HCT116 (cell line): ENCODE measurements at regions not wholly inside any gene's neighbourhood (a gene's known extent, or its start where the extent isn't known, plus 50 kb on each side); places are given as distances from the start of the nearest gene placed in this dataset.

Experiments
- ATAC-seq: fragments of 200-7000 bp; cut with Tn5 transposase; 2 replicates; pipeline ENCODE4 v1.9.1; 2020; ENCODE audit warnings: mild to moderate bottlenecking, moderate library complexity
- BruUV-seq: library from RNA; stranded (reverse); fragments of 400-500 nt; replicated peaks from 2 replicates; lab custom pipeline; 2021; lab: Mats Ljungman, UMichigan
- CTCF ChIA-PET: fragments of 300-600 bp; sonication (Branson Sonifier 250); formaldehyde crosslinking; loops from one replicate; lab custom pipeline; 2021; ENCODE audit warnings: antibody characterized with exemption; lab: Charles Lee
- POLR2A ChIA-PET: fragments of 300-600, 350-600 bp; sonication (Branson Sonifier 250); formaldehyde crosslinking; loops from one replicate; lab custom pipeline; 2021; ENCODE audit warnings: antibody characterized with exemption; lab: Charles Lee
- RAD21 ChIA-PET, 2 experiments: fragments of 300-600 bp; sonication (Branson Sonifier 250); formaldehyde crosslinking; loops; one replicate each; lab custom pipeline; 2023; ENCODE audit warnings: low total read pairs in 2 of 2; ENCODE audit not compliant: uncharacterized antibody in 2 of 2, unreplicated experiment in 2 of 2, low non-redundant PET in 1 of 2; lab: Charles Lee
- DNase-seq: peaks from one replicate; pipeline ENCODE4 v3.0.0-alpha.2; 2010; ENCODE audit warnings: low read depth, low spot score
- H2AFZ ChIP-seq: fragments of 200-600 bp; shearing (Covaris generic), sonication (generic); 2 replicates; pipeline ENCODE4 v1.6.1; 2017; ENCODE audit warnings: low read depth, mixed run types, mixed read lengths, antibody characterized with exemption, low read length; ENCODE audit not compliant: poor library complexity, severe bottlenecking
- H3K27ac ChIP-seq: 2 replicates; pipeline ENCODE4 v1.5.1; 2012; ENCODE audit warnings: low read depth, low read length
- H3K27me3 ChIP-seq: fragments of 200-600 bp; sonication (generic); 2 replicates; pipeline ENCODE4 v1.6.1; 2016; ENCODE audit warnings: mixed run types, low read length, mixed read lengths; ENCODE audit not compliant: insufficient read depth
- H3K36me3 ChIP-seq, 2 experiments: fragments of 200-500 bp in 1 of 2; fragments of 200-600 bp in 1 of 2; sonication (Bioruptor generic) in 1 of 2; sonication (generic) in 1 of 2; 2 replicates each; pipeline versions ENCODE4 v1.5.1 to v1.6.1; 2014 to 2016; ENCODE audit warnings: low read length in 2 of 2, inconsistent platforms in 1 of 2, mixed read lengths in 1 of 2, mixed run types in 1 of 2; ENCODE audit not compliant: insufficient read depth in 2 of 2, control insufficient read depth in 1 of 2
- H3K4me1 ChIP-seq, 2 experiments: fragments of 200-600 bp in 1 of 2; sonication (generic) in 1 of 2; 2 replicates each; pipeline versions ENCODE4 v1.5.1 to v1.6.1; 2012 to 2017; ENCODE audit warnings: low read length in 2 of 2, inconsistent platforms in 1 of 2, mild to moderate bottlenecking in 1 of 2, mixed read lengths in 1 of 2, mixed run types in 1 of 2, moderate library complexity in 1 of 2; ENCODE audit not compliant: insufficient read depth in 2 of 2, control insufficient read depth in 1 of 2
- H3K4me2 ChIP-seq: fragments of 200-600 bp; sonication (generic); 2 replicates; pipeline ENCODE4 v1.6.1; 2017; ENCODE audit warnings: mixed run types, low read length, mixed read lengths
- H3K4me3 ChIP-seq, 2 experiments: fragments of 200-600 bp in 1 of 2; sonication (generic) in 1 of 2; replicated peaks in 1 of 2; 2 replicates each; pipeline ENCODE4 v1.5.1; 2011 to 2016; ENCODE audit warnings: low read length in 2 of 2, control low read depth in 1 of 2, low read depth in 1 of 2, mild to moderate bottlenecking in 1 of 2, mixed read lengths in 1 of 2, mixed run types in 1 of 2
- H3K79me2 ChIP-seq: fragments of 200-600 bp; sonication (generic); 2 replicates; pipeline ENCODE4 v1.6.1; 2017; ENCODE audit warnings: mild to moderate bottlenecking, mixed run types, low read length, moderate library complexity, mixed read lengths; ENCODE audit not compliant: insufficient read depth
- H3K9ac ChIP-seq: fragments of 200-600 bp; sonication (generic); 2 replicates; pipeline ENCODE4 v1.6.1; 2016; ENCODE audit warnings: low read length, mixed read lengths
- H3K9me2 ChIP-seq: fragments of 200-600 bp; sonication (generic), shearing (Covaris generic); 2 replicates; pipeline ENCODE4 v1.6.1; 2017; ENCODE audit warnings: mixed run types, mild to moderate bottlenecking, moderate library complexity; ENCODE audit not compliant: insufficient read depth
- H3K9me3 ChIP-seq, 2 experiments: fragments of 200-500 bp in 1 of 2; fragments of 200-600 bp in 1 of 2; sonication (Bioruptor generic) in 1 of 2; sonication (generic) in 1 of 2; 2 replicates each; pipeline ENCODE4 v1.6.1; 2014 to 2017; ENCODE audit warnings: low read length in 2 of 2, mixed read lengths in 2 of 2, inconsistent platforms in 1 of 2, low read depth in 1 of 2, mild to moderate bottlenecking in 1 of 2, mixed run types in 1 of 2, moderate library complexity in 1 of 2; ENCODE audit not compliant: control insufficient read depth in 1 of 2, insufficient read depth in 1 of 2
- H4K20me1 ChIP-seq: fragments of 200-600 bp; sonication (generic), shearing (Covaris generic); 2 replicates; pipeline ENCODE4 v1.6.1; 2017; ENCODE audit warnings: mixed run types, mild to moderate bottlenecking, moderate library complexity; ENCODE audit not compliant: insufficient read depth
- CBX3 ChIP-seq: IDR thresholded peaks from 2 replicates; pipeline ENCODE4 v1.6.1; 2012; ENCODE audit warnings: low read depth
- CEBPB ChIP-seq: IDR thresholded peaks from 2 replicates; pipeline ENCODE4 v1.6.1; 2012; ENCODE audit warnings: low read depth
- EGR1 ChIP-seq: IDR thresholded peaks from 2 replicates; pipeline ENCODE4 v1.6.1; 2012; ENCODE audit warnings: low read depth
- ELF1 ChIP-seq: IDR thresholded peaks from 2 replicates; pipeline ENCODE4 v1.6.1; 2012; ENCODE audit warnings: low read depth, borderline replicate concordance
- EZH2 ChIP-seq: fragments of 200-600 bp; sonication (generic); IDR thresholded peaks from 2 replicates; pipeline ENCODE4 v1.6.1; 2017; ENCODE audit warnings: antibody characterized with exemption, mixed run types
- EZH2phosphoT487 ChIP-seq: fragments of 200-600 bp; IDR thresholded peaks from 2 replicates; pipeline ENCODE4 v1.6.1; 2018; ENCODE audit warnings: antibody characterized with exemption, borderline replicate concordance
- FOSL1 ChIP-seq: IDR thresholded peaks from 2 replicates; pipeline ENCODE4 v1.6.1; 2012; ENCODE audit warnings: low read depth
- JUND ChIP-seq: IDR thresholded peaks from 2 replicates; pipeline ENCODE4 v1.6.1; 2012
- POLR2A ChIP-seq: IDR thresholded peaks from 2 replicates; pipeline ENCODE4 v1.7.0; 2011; ENCODE audit warnings: borderline replicate concordance; ENCODE audit not compliant: insufficient read depth, insufficient read length; ENCODE audit errors: extremely low read depth
- POLR2AphosphoS5 ChIP-seq: IDR thresholded peaks from 2 replicates; pipeline ENCODE4 v1.6.1; 2011; ENCODE audit warnings: mild to moderate bottlenecking, low read depth, low read length, moderate library complexity
- RAD21 ChIP-seq: IDR thresholded peaks from 2 replicates; pipeline ENCODE4 v1.6.1; 2012; ENCODE audit warnings: low read depth, mild to moderate bottlenecking
- SIN3A ChIP-seq: IDR thresholded peaks from 2 replicates; pipeline ENCODE4 v1.6.1; 2012; ENCODE audit warnings: low read depth
- TCF7L2 ChIP-seq: IDR thresholded peaks from 2 replicates; pipeline ENCODE4 v1.7.0; 2011; ENCODE audit warnings: borderline replicate concordance, inconsistent platforms; ENCODE audit not compliant: insufficient read depth, insufficient read length; ENCODE audit errors: extremely low read depth
- intact Hi-C: fragments of 100-400 bp; cut with micrococcal nuclease; formaldehyde crosslinking; loops from 2 replicates; pipeline ENCODE4 v1.10.0; 2022
- TF ChIP-seq, protein P1 (sequence below): IDR thresholded peaks from 2 replicates; pipeline ENCODE4 v1.6.1; 2011; ENCODE audit warnings: mild to moderate bottlenecking, low read length, moderate library complexity; ENCODE audit not compliant: insufficient replicate concordance; ENCODE audit errors: extremely low read depth
- TF ChIP-seq, protein P2 (sequence below): IDR thresholded peaks from 2 replicates; pipeline ENCODE4 v1.6.1; 2012
- TF ChIP-seq, protein P3 (sequence below): IDR thresholded peaks from 2 replicates; pipeline ENCODE4 v1.6.1; 2012; ENCODE audit warnings: low read depth
- TF ChIP-seq, protein P4 (sequence below): IDR thresholded peaks from 2 replicates; pipeline ENCODE4 v1.6.1; 2012

DNA sequence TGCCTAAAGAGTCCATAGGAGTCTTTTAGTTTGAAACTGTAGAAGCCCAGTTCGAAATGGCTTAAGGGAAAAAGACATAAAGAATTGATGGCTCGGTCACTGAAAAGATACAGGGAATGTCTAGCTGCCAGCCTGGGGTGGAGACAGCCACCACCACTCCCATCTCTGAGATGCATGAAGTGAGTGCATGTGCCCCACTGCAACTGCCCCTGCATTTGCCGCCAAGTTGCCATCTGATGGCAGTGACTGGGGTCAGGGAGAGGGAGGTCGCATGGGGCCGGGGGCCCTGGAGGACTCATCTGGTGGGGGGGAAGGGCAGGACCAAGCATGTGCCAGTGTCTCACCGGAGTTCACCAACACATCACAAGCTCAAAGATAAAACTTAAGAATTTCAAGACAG, 385.8 kb upstream of the SULF2 start:
- CTCF ChIA-PET, result no interaction called here
- peaks cover 72% of the 10 kb centered on the region for H3K27me3 ChIP-seq

More for the DNA sequence above, 385.8 kb upstream of the SULF2 start:
- ATAC-seq, result no peak
- Histone ChIP-seq H3K9me2 (no peaks in the 10 kb centered on the region), H2AFZ (no peak overlapping the region), H3K4me2 (no peak overlapping the region), H3K4me1 (no peaks in the 10 kb centered on the region), H3K4me3 (no peak overlapping the region), H3K27ac (no peak overlapping the region), H3K79me2 (no peaks in the 10 kb centered on the region), H3K9ac (no peak overlapping the region), H4K20me1 (no peaks in the 10 kb centered on the region), H3K9me3 (no peaks in the 10 kb centered on the region), H3K36me3 (no peaks in the 10 kb centered on the region)
- TF ChIP-seq EZH2 (no peak), FOSL1 (no peak), TCF7L2 (no peak), CBX3 (no peak), POLR2AphosphoS5 (no peak), EGR1 (no peak), SIN3A (no peak), EZH2phosphoT487 (no peak), JUND (no peak), CEBPB (no peak), POLR2A (no peak), ELF1 (no peak), RAD21 (no peak)
- TF ChIP-seq, protein P1, sequence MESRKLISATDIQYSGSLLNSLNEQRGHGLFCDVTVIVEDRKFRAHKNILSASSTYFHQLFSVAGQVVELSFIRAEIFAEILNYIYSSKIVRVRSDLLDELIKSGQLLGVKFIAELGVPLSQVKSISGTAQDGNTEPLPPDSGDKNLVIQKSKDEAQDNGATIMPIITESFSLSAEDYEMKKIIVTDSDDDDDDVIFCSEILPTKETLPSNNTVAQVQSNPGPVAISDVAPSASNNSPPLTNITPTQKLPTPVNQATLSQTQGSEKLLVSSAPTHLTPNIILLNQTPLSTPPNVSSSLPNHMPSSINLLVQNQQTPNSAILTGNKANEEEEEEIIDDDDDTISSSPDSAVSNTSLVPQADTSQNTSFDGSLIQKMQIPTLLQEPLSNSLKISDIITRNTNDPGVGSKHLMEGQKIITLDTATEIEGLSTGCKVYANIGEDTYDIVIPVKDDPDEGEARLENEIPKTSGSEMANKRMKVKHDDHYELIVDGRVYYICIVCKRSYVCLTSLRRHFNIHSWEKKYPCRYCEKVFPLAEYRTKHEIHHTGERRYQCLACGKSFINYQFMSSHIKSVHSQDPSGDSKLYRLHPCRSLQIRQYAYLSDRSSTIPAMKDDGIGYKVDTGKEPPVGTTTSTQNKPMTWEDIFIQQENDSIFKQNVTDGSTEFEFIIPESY, result no peak
- TF ChIP-seq, protein P2, sequence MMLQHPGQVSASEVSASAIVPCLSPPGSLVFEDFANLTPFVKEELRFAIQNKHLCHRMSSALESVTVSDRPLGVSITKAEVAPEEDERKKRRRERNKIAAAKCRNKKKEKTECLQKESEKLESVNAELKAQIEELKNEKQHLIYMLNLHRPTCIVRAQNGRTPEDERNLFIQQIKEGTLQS, result no peak
- TF ChIP-seq, protein P3, sequence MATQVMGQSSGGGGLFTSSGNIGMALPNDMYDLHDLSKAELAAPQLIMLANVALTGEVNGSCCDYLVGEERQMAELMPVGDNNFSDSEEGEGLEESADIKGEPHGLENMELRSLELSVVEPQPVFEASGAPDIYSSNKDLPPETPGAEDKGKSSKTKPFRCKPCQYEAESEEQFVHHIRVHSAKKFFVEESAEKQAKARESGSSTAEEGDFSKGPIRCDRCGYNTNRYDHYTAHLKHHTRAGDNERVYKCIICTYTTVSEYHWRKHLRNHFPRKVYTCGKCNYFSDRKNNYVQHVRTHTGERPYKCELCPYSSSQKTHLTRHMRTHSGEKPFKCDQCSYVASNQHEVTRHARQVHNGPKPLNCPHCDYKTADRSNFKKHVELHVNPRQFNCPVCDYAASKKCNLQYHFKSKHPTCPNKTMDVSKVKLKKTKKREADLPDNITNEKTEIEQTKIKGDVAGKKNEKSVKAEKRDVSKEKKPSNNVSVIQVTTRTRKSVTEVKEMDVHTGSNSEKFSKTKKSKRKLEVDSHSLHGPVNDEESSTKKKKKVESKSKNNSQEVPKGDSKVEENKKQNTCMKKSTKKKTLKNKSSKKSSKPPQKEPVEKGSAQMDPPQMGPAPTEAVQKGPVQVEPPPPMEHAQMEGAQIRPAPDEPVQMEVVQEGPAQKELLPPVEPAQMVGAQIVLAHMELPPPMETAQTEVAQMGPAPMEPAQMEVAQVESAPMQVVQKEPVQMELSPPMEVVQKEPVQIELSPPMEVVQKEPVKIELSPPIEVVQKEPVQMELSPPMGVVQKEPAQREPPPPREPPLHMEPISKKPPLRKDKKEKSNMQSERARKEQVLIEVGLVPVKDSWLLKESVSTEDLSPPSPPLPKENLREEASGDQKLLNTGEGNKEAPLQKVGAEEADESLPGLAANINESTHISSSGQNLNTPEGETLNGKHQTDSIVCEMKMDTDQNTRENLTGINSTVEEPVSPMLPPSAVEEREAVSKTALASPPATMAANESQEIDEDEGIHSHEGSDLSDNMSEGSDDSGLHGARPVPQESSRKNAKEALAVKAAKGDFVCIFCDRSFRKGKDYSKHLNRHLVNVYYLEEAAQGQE, result no peak
- TF ChIP-seq, protein P4, sequence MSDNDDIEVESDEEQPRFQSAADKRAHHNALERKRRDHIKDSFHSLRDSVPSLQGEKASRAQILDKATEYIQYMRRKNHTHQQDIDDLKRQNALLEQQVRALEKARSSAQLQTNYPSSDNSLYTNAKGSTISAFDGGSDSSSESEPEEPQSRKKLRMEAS, result no peak
- no TSS peak for BruUV-seq
- ChIA-PET POLR2A (no interaction called here), RAD21 (no interaction called here)
- DNase-seq, result no peak
- intact Hi-C loops, result no loop called here
